K562 (cell line): ENCODE measurements at regions not wholly inside any gene's neighbourhood (a gene's known extent, or its start where the extent isn't known, plus 50 kb on each side); places are given as distances from the start of the nearest gene placed in this dataset.

Experiments used
- DDX20 ChIP-seq: fragments of 450-650 bp; IDR thresholded peaks from 2 replicates; pipeline ENCODE4 v1.6.1; 2016; ENCODE audit warnings: missing genetic modification characterization, low read depth, mild to moderate bottlenecking, missing compliant biosample characterization, moderate library complexity
- DMBX1 ChIP-seq: fragments of 250-450 bp; sonication (Bioruptor Pico); IDR thresholded peaks from 2 replicates; pipeline ENCODE4 v1.8.0; 2022; ENCODE audit warnings: inconsistent platforms, mild to moderate bottlenecking, moderate library complexity, borderline replicate concordance
- ETS1 ChIP-seq: conservative IDR thresholded peaks from 2 replicates; pipeline ENCODE4 v1.6.1; 2011; ENCODE audit warnings: low read depth, mild to moderate bottlenecking, low read length; ENCODE audit not compliant: control insufficient read depth
- ETS2 ChIP-seq: IDR thresholded peaks from 2 replicates; pipeline ENCODE4 v1.6.1; 2016; ENCODE audit warnings: borderline replicate concordance, missing genetic modification characterization, mild to moderate bottlenecking, moderate library complexity, missing compliant biosample characterization; ENCODE audit not compliant: poor library complexity, severe bottlenecking
- FOXJ3 ChIP-seq: sonication (generic); formaldehyde crosslinking; IDR thresholded peaks from 2 replicates; pipeline ENCODE4 v1.4.0; 2020; ENCODE audit warnings: mild to moderate bottlenecking, missing genetic modification reagents
- FOXP1 ChIP-seq: sonication (generic); formaldehyde crosslinking; IDR thresholded peaks from 2 replicates; pipeline ENCODE4 v1.8.0; 2022; ENCODE audit warnings: mild to moderate bottlenecking, missing genetic modification reagents
- GATAD2A ChIP-seq: fragments of 450-650 bp; IDR thresholded peaks from 2 replicates; pipeline ENCODE4 v1.6.1; 2017
- GTF3C2 ChIP-seq: IDR thresholded peaks from 3 replicates; pipeline ENCODE4 v1.6.1; 2011; ENCODE audit warnings: borderline replicate concordance, mild to moderate bottlenecking, moderate library complexity; ENCODE audit not compliant: insufficient read length; ENCODE audit errors: extremely low read depth
- HMBOX1 ChIP-seq: sonication (generic); IDR thresholded peaks from 2 replicates; pipeline ENCODE4 v1.6.1; 2016
- MIER1 ChIP-seq: fragments of 450-650 bp; IDR thresholded peaks from 2 replicates; pipeline ENCODE4 v1.6.1; 2016; ENCODE audit warnings: antibody characterized with exemption, mild to moderate bottlenecking, low read depth
- NR0B1 ChIP-seq: fragments of 450-650 bp; IDR thresholded peaks from one replicate; pipeline ENCODE4 v1.6.1; 2018; ENCODE audit warnings: mild to moderate bottlenecking, moderate library complexity; ENCODE audit not compliant: partially characterized antibody
- SNRNP70 ChIP-seq: fragments of 200-400 bp; formaldehyde crosslinking; optimal IDR thresholded peaks from 2 replicates; pipeline ENCODE3; 2017; ENCODE audit warnings: low read depth, low read length
- TAF1 ChIP-seq: IDR thresholded peaks from 2 replicates; pipeline ENCODE4 v1.6.1; 2011; ENCODE audit warnings: mild to moderate bottlenecking, low read length, moderate library complexity; ENCODE audit not compliant: insufficient read depth, control insufficient read depth, severe bottlenecking; ENCODE audit errors: extremely low read depth
- ZFP36 ChIP-seq: fragments of 150-350 bp; IDR thresholded peaks from 2 replicates; pipeline ENCODE4 v1.6.1; 2018; ENCODE audit warnings: low read length, low read depth; ENCODE audit not compliant: partially characterized antibody
- ZNF175 ChIP-seq: fragments of 200-800 bp; sonication (Bioruptor generic); IDR thresholded peaks from 2 replicates; pipeline ENCODE4 v1.6.1; 2016; ENCODE audit warnings: low read depth, mild to moderate bottlenecking, missing genetic modification characterization, missing compliant biosample characterization
- ZNF41 ChIP-seq: fragments of 250-450 bp; sonication (Bioruptor Pico); conservative IDR thresholded peaks from 2 replicates; pipeline ENCODE4 v1.4.0; 2020; ENCODE audit warnings: mild to moderate bottlenecking
- TF ChIP-seq, protein P1 (sequence below): fragments of 450-650 bp; conservative IDR thresholded peaks from 2 replicates; pipeline ENCODE4 v1.6.1; 2016; ENCODE audit warnings: missing genetic modification characterization, low read depth, mild to moderate bottlenecking, control low read depth, missing compliant biosample characterization
- TF ChIP-seq, protein P2 (sequence below): fragments of 250-450 bp; sonication (Bioruptor Pico); IDR thresholded peaks from 2 replicates; pipeline ENCODE4 v1.8.0; 2022; ENCODE audit warnings: moderate library complexity, mild to moderate bottlenecking, inconsistent platforms

DNA sequence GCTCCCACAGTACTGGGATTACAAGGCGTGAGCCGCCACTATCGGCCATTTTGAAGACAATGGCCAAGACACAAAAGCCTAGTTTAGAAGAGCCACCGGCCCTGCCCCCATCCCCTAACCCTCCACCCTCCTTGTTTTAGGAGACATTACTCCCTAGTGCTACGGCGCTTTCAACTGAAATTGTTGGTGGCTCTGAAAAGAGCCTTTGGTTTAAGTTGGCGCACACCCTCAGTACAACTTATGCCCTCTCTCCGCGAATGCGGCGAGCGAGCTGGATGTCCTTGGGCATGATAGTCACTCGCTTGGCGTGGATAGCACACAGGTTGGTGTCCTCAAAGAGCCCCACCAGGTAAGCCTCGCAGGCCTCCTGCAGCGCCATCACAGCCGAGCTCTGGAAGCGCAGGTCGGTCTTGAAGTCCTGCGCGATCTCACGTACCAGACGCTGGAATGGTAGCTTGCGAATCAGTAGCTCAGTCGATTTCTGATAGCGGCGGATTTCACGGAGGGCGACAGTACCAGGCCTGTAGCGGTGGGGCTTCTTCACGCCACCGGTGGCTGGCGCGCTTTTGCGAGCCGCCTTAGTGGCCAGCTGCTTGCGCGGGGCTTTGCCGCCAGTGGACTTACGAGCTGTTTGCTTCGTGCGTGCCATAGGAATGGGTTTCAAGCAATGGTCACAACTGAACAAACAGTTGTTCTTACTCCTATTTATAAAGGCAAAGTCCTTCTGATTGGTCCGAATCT, 114.9 kb upstream of the BTN3A2 start (continued):
- TF ChIP-seq GTF3C2 (no peak), FOXP1 (0 out of 2 replicates have a peak, but pooled peaks have one; percentile 10), DMBX1 (no peak), ETS1 (peak; percentile 38; the same call in 1 of the 2 replicates), DDX20 (tag) (no peak), GATAD2A (peak; percentile 68; the same call in 1 of the 2 replicates), ZNF175 (CRISPR knock-in tag) (peak; percentile 74), HMBOX1 (peak; percentile 47; the same call in 1 of the 2 replicates), ZFP36 (no peak), MIER1 (no peak), FOXJ3 (CRISPR knock-in tag) (no peak), TAF1 (peak; percentile 41), ETS2 (no peak), SNRNP70 (peak; percentile 48), NR0B1 (no peak), ZNF41 (CRISPR knock-in tag) (no peak)
- TF ChIP-seq, protein P1, sequence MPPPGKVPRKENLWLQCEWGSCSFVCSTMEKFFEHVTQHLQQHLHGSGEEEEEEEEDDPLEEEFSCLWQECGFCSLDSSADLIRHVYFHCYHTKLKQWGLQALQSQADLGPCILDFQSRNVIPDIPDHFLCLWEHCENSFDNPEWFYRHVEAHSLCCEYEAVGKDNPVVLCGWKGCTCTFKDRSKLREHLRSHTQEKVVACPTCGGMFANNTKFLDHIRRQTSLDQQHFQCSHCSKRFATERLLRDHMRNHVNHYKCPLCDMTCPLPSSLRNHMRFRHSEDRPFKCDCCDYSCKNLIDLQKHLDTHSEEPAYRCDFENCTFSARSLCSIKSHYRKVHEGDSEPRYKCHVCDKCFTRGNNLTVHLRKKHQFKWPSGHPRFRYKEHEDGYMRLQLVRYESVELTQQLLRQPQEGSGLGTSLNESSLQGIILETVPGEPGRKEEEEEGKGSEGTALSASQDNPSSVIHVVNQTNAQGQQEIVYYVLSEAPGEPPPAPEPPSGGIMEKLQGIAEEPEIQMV (tag) = no peak
- TF ChIP-seq, protein P2, sequence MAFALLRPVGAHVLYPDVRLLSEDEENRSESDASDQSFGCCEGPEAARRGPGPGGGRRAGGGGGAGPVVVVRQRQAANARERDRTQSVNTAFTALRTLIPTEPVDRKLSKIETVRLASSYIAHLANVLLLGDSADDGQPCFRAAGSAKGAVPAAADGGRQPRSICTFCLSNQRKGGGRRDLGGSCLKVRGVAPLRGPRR = no peak
